ENCODE measurements at regions not wholly inside any gene's neighbourhood (a gene's known extent, or its start where the extent isn't known, plus 50 kb on each side); places are given as distances from the start of the nearest gene placed in this dataset.

DNA sequence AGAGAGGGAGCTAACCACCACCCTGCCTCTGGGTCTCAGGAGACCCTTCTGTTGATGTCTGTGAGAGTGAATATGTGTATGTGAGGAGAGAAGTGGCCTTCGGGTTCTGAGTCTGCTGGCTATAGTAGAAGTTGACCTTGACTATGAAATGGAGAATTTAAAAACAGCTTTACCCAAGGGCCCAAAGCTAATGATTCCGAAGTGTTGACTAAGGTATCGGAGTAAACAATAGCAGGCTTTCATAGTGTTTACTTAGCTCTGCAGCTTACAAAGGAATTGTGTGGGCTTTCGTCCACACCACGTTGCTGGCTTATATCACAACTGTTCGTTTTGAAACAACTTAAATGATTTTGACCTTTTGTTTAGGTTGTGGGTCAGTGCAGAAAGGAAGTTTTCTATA lies 126.5 kb upstream of the JAG1 start:
- TF ChIP-seq HMGA2 (CRISPR knock-in tag; IDR thresholded peaks at IDR 0.05) = no peak
- TF ChIP-seq, protein P1, sequence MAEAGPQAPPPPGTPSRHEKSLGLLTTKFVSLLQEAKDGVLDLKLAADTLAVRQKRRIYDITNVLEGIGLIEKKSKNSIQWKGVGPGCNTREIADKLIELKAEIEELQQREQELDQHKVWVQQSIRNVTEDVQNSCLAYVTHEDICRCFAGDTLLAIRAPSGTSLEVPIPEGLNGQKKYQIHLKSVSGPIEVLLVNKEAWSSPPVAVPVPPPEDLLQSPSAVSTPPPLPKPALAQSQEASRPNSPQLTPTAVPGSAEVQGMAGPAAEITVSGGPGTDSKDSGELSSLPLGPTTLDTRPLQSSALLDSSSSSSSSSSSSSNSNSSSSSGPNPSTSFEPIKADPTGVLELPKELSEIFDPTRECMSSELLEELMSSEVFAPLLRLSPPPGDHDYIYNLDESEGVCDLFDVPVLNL (CRISPR knock-in tag; IDR thresholded peaks at IDR 0.05; ENCODE audit: borderline replicate concordance, low read depth) = no peak
- TF ChIP-seq JUN (CRISPR knock-in tag; IDR thresholded peaks at IDR 0.05) = no peak
- TF ChIP-seq, protein P2, sequence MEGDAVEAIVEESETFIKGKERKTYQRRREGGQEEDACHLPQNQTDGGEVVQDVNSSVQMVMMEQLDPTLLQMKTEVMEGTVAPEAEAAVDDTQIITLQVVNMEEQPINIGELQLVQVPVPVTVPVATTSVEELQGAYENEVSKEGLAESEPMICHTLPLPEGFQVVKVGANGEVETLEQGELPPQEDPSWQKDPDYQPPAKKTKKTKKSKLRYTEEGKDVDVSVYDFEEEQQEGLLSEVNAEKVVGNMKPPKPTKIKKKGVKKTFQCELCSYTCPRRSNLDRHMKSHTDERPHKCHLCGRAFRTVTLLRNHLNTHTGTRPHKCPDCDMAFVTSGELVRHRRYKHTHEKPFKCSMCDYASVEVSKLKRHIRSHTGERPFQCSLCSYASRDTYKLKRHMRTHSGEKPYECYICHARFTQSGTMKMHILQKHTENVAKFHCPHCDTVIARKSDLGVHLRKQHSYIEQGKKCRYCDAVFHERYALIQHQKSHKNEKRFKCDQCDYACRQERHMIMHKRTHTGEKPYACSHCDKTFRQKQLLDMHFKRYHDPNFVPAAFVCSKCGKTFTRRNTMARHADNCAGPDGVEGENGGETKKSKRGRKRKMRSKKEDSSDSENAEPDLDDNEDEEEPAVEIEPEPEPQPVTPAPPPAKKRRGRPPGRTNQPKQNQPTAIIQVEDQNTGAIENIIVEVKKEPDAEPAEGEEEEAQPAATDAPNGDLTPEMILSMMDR (IDR thresholded peaks at IDR 0.05) = no peak
- TF ChIP-seq, protein P3, sequence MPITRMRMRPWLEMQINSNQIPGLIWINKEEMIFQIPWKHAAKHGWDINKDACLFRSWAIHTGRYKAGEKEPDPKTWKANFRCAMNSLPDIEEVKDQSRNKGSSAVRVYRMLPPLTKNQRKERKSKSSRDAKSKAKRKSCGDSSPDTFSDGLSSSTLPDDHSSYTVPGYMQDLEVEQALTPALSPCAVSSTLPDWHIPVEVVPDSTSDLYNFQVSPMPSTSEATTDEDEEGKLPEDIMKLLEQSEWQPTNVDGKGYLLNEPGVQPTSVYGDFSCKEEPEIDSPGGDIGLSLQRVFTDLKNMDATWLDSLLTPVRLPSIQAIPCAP (CRISPR knock-in tag; IDR thresholded peaks at IDR 0.05) = no peak
- TF ChIP-seq, protein P4, sequence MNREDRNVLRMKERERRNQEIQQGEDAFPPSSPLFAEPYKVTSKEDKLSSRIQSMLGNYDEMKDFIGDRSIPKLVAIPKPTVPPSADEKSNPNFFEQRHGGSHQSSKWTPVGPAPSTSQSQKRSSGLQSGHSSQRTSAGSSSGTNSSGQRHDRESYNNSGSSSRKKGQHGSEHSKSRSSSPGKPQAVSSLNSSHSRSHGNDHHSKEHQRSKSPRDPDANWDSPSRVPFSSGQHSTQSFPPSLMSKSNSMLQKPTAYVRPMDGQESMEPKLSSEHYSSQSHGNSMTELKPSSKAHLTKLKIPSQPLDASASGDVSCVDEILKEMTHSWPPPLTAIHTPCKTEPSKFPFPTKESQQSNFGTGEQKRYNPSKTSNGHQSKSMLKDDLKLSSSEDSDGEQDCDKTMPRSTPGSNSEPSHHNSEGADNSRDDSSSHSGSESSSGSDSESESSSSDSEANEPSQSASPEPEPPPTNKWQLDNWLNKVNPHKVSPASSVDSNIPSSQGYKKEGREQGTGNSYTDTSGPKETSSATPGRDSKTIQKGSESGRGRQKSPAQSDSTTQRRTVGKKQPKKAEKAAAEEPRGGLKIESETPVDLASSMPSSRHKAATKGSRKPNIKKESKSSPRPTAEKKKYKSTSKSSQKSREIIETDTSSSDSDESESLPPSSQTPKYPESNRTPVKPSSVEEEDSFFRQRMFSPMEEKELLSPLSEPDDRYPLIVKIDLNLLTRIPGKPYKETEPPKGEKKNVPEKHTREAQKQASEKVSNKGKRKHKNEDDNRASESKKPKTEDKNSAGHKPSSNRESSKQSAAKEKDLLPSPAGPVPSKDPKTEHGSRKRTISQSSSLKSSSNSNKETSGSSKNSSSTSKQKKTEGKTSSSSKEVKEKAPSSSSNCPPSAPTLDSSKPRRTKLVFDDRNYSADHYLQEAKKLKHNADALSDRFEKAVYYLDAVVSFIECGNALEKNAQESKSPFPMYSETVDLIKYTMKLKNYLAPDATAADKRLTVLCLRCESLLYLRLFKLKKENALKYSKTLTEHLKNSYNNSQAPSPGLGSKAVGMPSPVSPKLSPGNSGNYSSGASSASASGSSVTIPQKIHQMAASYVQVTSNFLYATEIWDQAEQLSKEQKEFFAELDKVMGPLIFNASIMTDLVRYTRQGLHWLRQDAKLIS (CRISPR knock-in tag; IDR thresholded peaks at IDR 0.05; ENCODE audit: borderline replicate concordance) = no peak
- TF ChIP-seq, protein P5, sequence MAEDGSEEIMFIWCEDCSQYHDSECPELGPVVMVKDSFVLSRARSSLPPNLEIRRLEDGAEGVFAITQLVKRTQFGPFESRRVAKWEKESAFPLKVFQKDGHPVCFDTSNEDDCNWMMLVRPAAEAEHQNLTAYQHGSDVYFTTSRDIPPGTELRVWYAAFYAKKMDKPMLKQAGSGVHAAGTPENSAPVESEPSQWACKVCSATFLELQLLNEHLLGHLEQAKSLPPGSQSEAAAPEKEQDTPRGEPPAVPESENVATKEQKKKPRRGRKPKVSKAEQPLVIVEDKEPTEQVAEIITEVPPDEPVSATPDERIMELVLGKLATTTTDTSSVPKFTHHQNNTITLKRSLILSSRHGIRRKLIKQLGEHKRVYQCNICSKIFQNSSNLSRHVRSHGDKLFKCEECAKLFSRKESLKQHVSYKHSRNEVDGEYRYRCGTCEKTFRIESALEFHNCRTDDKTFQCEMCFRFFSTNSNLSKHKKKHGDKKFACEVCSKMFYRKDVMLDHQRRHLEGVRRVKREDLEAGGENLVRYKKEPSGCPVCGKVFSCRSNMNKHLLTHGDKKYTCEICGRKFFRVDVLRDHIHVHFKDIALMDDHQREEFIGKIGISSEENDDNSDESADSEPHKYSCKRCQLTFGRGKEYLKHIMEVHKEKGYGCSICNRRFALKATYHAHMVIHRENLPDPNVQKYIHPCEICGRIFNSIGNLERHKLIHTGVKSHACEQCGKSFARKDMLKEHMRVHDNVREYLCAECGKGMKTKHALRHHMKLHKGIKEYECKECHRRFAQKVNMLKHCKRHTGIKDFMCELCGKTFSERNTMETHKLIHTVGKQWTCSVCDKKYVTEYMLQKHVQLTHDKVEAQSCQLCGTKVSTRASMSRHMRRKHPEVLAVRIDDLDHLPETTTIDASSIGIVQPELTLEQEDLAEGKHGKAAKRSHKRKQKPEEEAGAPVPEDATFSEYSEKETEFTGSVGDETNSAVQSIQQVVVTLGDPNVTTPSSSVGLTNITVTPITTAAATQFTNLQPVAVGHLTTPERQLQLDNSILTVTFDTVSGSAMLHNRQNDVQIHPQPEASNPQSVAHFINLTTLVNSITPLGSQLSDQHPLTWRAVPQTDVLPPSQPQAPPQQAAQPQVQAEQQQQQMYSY (CRISPR knock-in tag; IDR thresholded peaks at IDR 0.05) = no peak
- no peak for TF ChIP-seq ELF4 (CRISPR knock-in tag; IDR thresholded peaks at IDR 0.05; ENCODE audit: low read depth)
